Hippocampal formation (tissue), 2 donors: ENCODE measurements at regions not wholly inside any gene's neighbourhood (a gene's known extent, or its start where the extent isn't known, plus 50 kb on each side); places are given as distances from the start of the nearest gene placed in this dataset.

ENCODE experiments used
- DNase-seq, 2 donors: peaks; one replicate each; lab custom pipeline; 2025; lab: John Stamatoyannopoulos, UW

DNA sequence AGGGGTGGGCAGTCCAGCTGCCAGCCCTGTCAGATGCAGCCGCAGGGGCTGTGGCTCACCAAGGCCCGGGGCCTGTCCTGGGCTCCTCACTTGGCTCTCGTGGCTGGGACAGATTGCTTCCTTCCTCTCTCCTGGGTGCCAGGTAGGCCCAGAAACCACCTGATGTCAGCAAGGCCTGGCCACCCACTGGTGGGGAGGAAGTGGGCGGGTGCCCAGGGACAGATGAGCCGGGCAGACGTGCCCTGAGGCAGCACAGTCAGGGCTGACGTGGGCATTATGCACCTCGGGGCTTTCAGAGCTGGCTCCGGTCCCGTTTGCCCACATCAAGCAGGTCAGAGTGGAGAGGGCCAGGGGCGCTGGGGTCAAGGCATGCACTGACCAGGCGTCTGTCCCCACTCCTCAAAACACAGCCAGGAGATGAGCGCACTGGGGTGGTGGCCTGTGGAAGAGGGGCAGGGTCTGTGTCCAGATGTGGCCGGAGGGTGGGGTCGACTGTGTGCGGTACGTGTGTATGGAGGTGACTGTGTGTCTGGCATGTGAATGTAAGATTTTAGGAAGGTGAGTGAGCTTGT, 133.2 kb upstream of the PTPN1 start:
- no peak for DNase-seq

GRCh38 chr20:50378170-50379000, 131.8 kb upstream of the PTPN1 start:
- DNase-seq = no peak

- no peak for DNase-seq
Observed at GRCh38 chr20:50379049-50379990, 130.9 kb upstream of the PTPN1 start.

DNA sequence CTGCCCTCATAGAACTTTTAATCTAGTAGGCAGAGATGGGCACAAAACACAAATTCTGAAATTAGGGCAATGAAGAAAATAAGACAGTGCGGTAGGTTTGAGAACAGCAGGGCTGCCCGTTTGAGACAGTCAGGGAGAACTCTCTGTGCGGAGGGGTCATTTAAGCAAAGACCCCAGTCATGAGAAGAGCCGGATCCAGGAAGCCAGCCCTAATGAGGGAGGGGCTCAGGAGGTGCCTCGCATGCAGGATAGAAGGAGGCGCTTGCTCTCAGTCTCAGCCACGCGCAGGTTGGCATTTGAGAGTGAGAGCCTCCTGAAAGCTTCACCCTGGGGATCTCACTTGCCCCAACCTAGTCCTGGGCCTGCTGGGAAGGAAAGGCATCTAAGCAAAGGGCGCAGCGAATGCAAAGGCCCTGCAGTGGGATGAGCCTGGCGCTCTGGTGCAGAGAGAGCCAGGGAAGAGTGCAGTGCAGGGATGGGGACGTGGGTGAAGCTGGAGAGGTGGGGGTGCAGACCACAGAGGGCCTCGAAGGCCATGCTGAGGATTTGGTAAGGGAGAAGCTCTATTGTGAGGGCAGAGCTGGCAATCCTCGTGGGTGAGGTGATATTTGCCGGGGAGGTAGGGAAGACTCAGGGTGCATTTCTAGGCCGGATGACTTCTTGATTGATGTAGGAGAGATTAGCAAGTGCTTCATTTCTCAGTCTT, 130.0 kb upstream of the PTPN1 start:
- no peak for DNase-seq

GRCh38 chr20:50380697-50381040, 129.5 kb upstream of the PTPN1 start:
- DNase-seq = no peak

- no peak for DNase-seq
Observed at GRCh38 chr20:50381075-50381732, 129.0 kb upstream of the PTPN1 start.

DNA sequence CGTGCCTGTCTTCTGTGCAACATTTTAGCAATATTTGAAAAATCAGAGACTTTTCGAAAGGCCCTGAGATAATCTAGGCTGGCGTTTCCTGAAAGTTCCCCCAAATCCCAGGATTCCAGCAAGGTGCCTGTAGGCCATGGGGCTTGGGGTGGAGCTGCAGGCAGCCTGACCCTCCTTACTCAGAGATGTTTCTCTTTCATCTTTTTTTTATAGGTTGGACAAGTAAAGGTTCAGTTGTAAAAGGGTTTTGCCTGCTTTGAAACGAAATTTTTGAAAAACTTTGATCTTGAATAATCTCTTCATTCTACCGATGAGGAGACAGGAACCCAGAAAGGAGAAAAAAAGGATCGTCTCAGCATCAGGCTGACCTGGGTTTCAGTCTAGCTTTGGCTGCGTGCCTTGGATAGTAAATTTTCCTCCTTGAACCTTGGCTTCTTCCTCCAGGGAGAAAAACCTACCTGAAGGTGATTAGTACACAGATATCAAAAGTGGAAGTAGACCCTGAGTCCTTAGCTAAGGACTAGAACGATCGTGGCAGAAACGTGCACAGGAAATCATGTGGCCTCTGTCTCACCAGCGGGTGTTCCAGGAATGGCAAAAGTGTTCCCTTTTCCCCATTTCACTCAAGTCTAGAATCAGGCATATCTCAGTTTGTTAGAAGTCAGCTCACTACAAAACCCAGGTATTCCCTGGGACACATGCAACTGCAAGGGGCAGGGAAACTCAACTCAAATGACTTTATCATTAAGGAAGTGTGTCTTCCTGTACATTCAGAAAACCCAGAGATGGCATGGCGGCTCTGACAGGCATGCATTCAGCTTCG, 128.2 kb upstream of the PTPN1 start:
- no peak for DNase-seq

- no peak for DNase-seq
Observed at GRCh38 chr20:50385733-50386640, 124.2 kb upstream of the PTPN1 start.

DNA sequence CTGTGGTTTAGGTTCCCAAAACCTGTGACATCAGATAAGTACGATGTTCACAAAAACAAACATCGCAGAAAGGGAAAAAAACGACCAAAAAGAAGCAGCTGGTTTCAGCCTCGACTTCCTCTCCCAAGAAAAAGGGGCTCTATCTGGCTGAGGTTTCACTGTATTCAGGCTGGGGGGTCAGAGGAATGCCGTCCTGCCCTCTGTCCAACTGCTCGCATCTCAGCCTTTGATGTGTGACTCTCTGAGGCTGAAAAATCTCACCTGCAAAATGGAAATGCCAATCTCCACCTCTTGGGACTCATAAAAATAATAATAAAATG, 123.6 kb upstream of the PTPN1 start:
- DNase-seq = no peak

- no peak for DNase-seq
Observed at GRCh38 chr20:50387218-50387995, 122.8 kb upstream of the PTPN1 start.

DNA sequence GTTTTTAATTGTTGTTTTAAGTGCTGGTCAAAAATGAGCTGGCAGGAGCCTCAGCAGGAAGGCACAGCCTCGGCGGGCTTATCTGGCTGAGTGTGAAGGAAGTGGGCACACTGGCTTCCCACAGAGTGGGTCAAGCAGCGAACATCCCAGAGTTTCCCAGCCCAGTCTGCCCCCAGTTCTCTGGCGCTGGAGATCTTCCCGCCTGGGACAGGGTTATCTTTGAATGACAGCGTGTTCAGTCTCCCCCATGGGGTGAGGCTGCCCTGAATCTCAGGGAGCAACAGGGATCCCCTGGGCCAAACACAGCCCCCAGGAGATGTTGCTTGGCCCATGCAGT, 122.2 kb upstream of the PTPN1 start:
- DNase-seq = no peak

- no peak for DNase-seq
Observed at GRCh38 chr20:50388733-50389437, 121.3 kb upstream of the PTPN1 start.

DNA sequence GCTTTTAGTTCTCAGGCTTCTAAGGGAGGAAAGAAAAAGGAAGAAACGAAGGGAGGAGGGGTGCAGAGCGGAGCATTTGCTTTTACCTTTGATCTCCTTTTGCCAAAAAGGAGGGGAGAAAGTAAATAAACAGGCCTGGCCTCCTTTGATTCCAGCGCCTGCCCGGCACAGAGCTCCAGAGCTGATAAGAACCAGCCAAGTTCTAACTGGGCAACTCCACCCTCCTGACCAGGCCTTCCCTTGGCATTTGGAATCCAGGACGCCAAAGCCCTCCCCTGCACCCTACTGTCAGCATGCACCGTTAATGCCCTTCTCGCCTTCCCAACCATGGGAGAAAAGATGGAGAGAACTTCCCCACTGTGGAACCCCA, 120.8 kb upstream of the PTPN1 start:
- no peak for DNase-seq

DNA sequence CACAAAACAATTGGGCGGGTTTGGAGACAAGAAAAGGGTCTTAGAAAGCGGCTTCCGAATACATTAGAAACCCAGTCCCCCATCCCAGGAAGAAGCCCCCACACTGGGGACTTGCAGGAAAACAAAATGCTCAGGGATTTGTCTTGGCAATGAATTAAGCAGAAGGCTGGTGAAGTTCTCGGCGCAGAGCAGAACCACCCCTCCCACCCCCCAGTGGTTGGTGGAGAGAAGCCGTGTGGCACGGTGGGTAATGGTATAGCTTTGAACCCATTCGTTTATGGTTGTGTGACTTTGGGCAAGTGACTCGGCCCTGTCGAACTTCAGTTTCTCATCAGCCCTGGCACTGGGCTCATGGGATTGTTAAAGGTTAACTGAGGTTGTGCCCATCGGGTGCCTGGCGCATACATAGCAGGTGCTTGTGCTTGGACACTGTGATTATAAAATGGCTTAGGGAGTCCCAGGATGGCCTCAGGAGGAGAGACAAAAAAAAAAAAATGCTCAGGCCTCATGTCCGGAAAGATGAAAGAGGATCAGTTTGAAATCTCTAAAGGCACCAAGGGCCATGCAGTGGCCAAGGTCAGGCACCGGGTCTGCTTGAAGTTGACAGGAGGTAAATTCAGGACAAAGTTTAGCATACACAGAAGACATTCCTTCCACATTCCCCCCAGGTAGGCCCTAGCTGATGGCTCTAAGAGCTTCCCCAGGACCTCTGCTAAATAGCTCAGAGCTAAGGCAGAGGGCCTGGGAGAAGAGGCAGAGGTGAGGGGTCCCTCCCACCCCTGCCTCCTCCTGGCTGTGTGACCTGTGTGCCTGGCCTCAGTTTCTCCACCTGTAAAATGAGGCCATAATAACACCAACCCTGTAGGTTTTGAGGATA, 120.1 kb upstream of the PTPN1 start:
- no peak for DNase-seq

DNA sequence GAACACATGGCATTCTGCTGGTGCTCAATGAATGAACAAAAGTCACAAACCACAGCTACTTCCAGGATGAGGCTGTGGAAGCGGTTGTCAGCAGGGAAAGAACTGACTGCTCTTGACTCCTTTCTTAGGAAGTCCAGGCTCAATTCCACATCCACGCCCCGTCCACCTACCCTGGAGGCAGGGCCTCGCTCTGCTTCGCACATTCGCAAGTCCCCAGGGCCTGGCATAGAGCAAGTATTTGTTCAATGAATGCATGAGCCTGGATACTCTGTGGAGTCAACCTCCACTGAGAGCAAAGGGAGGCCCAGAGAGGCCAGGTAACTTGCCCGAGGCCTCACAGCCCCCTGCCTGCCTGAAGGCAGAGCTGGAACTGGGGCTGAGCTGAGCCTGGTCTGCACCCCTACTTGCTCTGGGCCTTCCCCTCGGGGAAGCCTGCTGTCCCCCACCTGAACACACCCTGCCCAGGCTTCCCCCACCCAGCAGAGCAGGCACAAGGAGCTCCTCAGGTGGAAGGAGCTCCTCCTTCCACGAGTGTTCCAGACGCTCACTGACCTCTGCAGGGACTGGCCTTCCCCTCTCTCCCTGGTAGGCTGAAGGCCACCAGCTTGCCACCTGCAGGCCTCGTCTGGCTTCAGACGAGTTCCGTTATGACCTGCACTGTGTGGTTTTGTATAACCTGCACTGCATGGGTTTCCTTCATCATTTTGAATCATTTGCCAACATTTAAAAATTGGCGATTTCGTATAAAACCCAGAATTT, 119.3 kb upstream of the PTPN1 start:
- DNase-seq = no peak

- no peak for DNase-seq
Observed at GRCh38 chr20:50391444-50392137, 118.6 kb upstream of the PTPN1 start.
